SK-N-SH (cell line): ENCODE measurements at regions not wholly inside any gene's neighbourhood (a gene's known extent, or its start where the extent isn't known, plus 50 kb on each side); places are given as distances from the start of the nearest gene placed in this dataset.

ENCODE experiments used
- CTCF ChIA-PET: fragments of 300-600, 350-600 bp; formaldehyde crosslinking; extraction: SDS; loops from one replicate; lab custom pipeline; 2021; lab: Yijun Ruan, JAX
- POLR2A ChIA-PET: fragments of 350-600 bp; sonication (Branson Sonifier 250); formaldehyde crosslinking; extraction: SDS; loops from one replicate; lab custom pipeline; 2020; ENCODE audit warnings: antibody characterized with exemption, inconsistent platforms; lab: Yijun Ruan, JAX
- DNase-seq: peaks from one replicate; pipeline ENCODE4 v3.0.0; 2012
- H2AFZ ChIP-seq: fragments of 200-600 bp; sonication (generic); 2 replicates; pipeline ENCODE4 v1.8.1; 2016; ENCODE audit warnings: antibody characterized with exemption, mild to moderate bottlenecking, low read depth
- H3F3A ChIP-seq: fragments of 200-600 bp; sonication (generic); replicated peaks from 2 replicates; pipeline ENCODE3; 2016; ENCODE audit warnings: antibody characterized with exemption, mild to moderate bottlenecking; ENCODE audit not compliant: insufficient read depth
- H3K27ac ChIP-seq, 2 experiments: fragments of 200-500 bp in 1 of 2; fragments of 200-600 bp in 1 of 2; sonication (Bioruptor generic) in 1 of 2; sonication (generic), shearing (Covaris generic) in 1 of 2; 2 replicates each; pipeline versions ENCODE4 v1.5.1 to v1.6.1; 2014 to 2016; ENCODE audit warnings: low read depth in 2 of 2, inconsistent platforms in 1 of 2, low read length in 1 of 2, mild to moderate bottlenecking in 1 of 2, mixed read lengths in 1 of 2
- H3K27me3 ChIP-seq: fragments of 200-600 bp; sonication (generic), shearing (Covaris generic); 2 replicates; pipeline ENCODE4 v1.6.1; 2016; ENCODE audit warnings: mixed run types; ENCODE audit not compliant: insufficient read depth
- H3K36me3 ChIP-seq, 2 experiments: fragments of 200-500 bp in 1 of 2; fragments of 200-600 bp in 1 of 2; sonication (Bioruptor generic) in 1 of 2; sonication (generic) in 1 of 2; replicated peaks in 1 of 2; 2 replicates each; pipeline versions ENCODE3 to v1.5.1; 2014 to 2016; ENCODE audit warnings: low read length in 1 of 2, mild to moderate bottlenecking in 1 of 2; ENCODE audit not compliant: insufficient read depth in 2 of 2, control insufficient read depth in 1 of 2
- H3K4me1 ChIP-seq, 2 experiments: fragments of 200-500 bp in 1 of 2; fragments of 200-600 bp in 1 of 2; sonication (Bioruptor generic) in 1 of 2; sonication (generic), shearing (Covaris generic) in 1 of 2; 2 replicates each; pipeline versions ENCODE4 v1.5.1 to v1.6.1; 2014 to 2016; ENCODE audit warnings: low read depth in 1 of 2, low read length in 1 of 2, mixed run types in 1 of 2; ENCODE audit not compliant: insufficient read depth in 2 of 2, control insufficient read depth in 1 of 2
- H3K4me2 ChIP-seq: fragments of 200-600 bp; sonication (generic), shearing (Covaris generic); 2 replicates; pipeline ENCODE4 v1.6.1; 2017; ENCODE audit warnings: mixed run types
- H3K4me3 ChIP-seq, 2 experiments: fragments of 200-500 bp in 1 of 2; fragments of 200-600 bp in 1 of 2; sonication (Bioruptor generic) in 1 of 2; sonication (generic), shearing (Covaris generic) in 1 of 2; 2 replicates each; pipeline versions ENCODE4 v1.5.1 to v1.8.1; 2014 to 2016; ENCODE audit warnings: low read depth in 2 of 2, inconsistent platforms in 1 of 2, low read length in 1 of 2, mild to moderate bottlenecking in 1 of 2, mixed read lengths in 1 of 2, moderate library complexity in 1 of 2
- H3K79me2 ChIP-seq: fragments of 200-600 bp; sonication (generic); 2 replicates; pipeline ENCODE4 v1.8.1; 2017; ENCODE audit warnings: mild to moderate bottlenecking; ENCODE audit not compliant: insufficient read depth
- H3K9ac ChIP-seq: fragments of 200-600 bp; sonication (generic); 2 replicates; pipeline ENCODE4 v1.6.1; 2017; ENCODE audit warnings: mixed run types
- H3K9me2 ChIP-seq: fragments of 200-600 bp; sonication (generic); 2 replicates; pipeline ENCODE4 v1.6.1; 2017; ENCODE audit warnings: mixed run types
- H3K9me3 ChIP-seq: fragments of 200-600 bp; sonication (generic); 2 replicates; pipeline ENCODE4 v1.6.1; 2017; ENCODE audit warnings: mixed run types, mild to moderate bottlenecking, moderate library complexity
- H4K20me1 ChIP-seq: fragments of 200-600 bp; sonication (generic); 2 replicates; pipeline ENCODE4 v1.6.1; 2017; ENCODE audit warnings: mild to moderate bottlenecking, mixed run types; ENCODE audit not compliant: insufficient read depth
- EZH2phosphoT487 ChIP-seq: fragments of 200-600 bp; sonication (generic); IDR thresholded peaks from 2 replicates; pipeline ENCODE4 v1.6.1; 2017; ENCODE audit warnings: low read depth, mixed run types, mild to moderate bottlenecking, antibody characterized with exemption, moderate library complexity, borderline replicate concordance
- FOSL2 ChIP-seq: IDR thresholded peaks from 2 replicates; pipeline ENCODE4 v1.4.0; 2012; ENCODE audit warnings: low read depth, mild to moderate bottlenecking, moderate library complexity, borderline replicate concordance
- GATA2 ChIP-seq: sonication (generic); formaldehyde crosslinking; IDR thresholded peaks from 2 replicates; pipeline ENCODE4 v1.5.0; 2020; ENCODE audit warnings: mild to moderate bottlenecking, missing genetic modification reagents
- MEF2A ChIP-seq: IDR thresholded peaks from 2 replicates; pipeline ENCODE4 v1.4.0; 2012; ENCODE audit warnings: low read depth, borderline replicate concordance
- PBX3 ChIP-seq: IDR thresholded peaks from 2 replicates; pipeline ENCODE4; 2012
- POLR2AphosphoS5 ChIP-seq: IDR thresholded peaks from 2 replicates; pipeline ENCODE4 v1.6.1; 2012; ENCODE audit warnings: low read depth, low read length
- REST ChIP-seq: IDR thresholded peaks from 2 replicates; pipeline ENCODE4 v1.6.1; 2012; ENCODE audit warnings: mild to moderate bottlenecking, low read depth, low read length, moderate library complexity
- TCF12 ChIP-seq: IDR thresholded peaks from 2 replicates; pipeline ENCODE4 v1.4.0; 2012
- USF2 ChIP-seq: fragments of 150-350 bp; IDR thresholded peaks from 2 replicates; pipeline ENCODE4 v1.6.1; 2017; ENCODE audit warnings: antibody characterized with exemption, low read length, low read depth, borderline replicate concordance
- YY1 ChIP-seq: IDR thresholded peaks from 2 replicates; pipeline ENCODE4 v1.4.0; 2012; ENCODE audit warnings: low read depth, mild to moderate bottlenecking
- WGBS: methylation state at CpG from one replicate; pipeline ENCODE4 v1.1.6; 2017; ENCODE audit warnings: low lambda C conversion rate; 5-methylcytosine and 5-hydroxymethylcytosine counted together
- TF ChIP-seq, protein P1 (sequence below): fragments of 200-600 bp; sonication (generic); IDR thresholded peaks from 2 replicates; pipeline ENCODE4 v1.6.1; 2017; ENCODE audit warnings: antibody characterized with exemption, mild to moderate bottlenecking, moderate library complexity
- TF ChIP-seq, protein P2 (sequence below): fragments of 150-350 bp; IDR thresholded peaks from 2 replicates; pipeline ENCODE4 v1.6.1; 2016; ENCODE audit warnings: mild to moderate bottlenecking, low read depth, low read length
- TF ChIP-seq, protein P3 (sequence below): IDR thresholded peaks from 2 replicates; pipeline ENCODE4 v1.4.0; 2012; ENCODE audit warnings: low read depth, borderline replicate concordance

GRCh38 chr16:52022177-52022576, 524.8 kb downstream of the TOX3 start:
- Histone ChIP-seq H3K36me3 (no peaks in the 10 kb centered on the region), H3K27ac (no peak overlapping the region), H3K27me3 (no peaks in the 10 kb centered on the region), H3K4me3 (no peak overlapping the region), H3F3A (no peaks in the 10 kb centered on the region), H3K4me1 (no peaks in the 10 kb centered on the region), H3K9me2 (no peaks in the 10 kb centered on the region), H3K9ac (no peak overlapping the region), H3K4me2 (no peak overlapping the region), H3K9me3 (no peaks in the 10 kb centered on the region), H4K20me1 (no peaks in the 10 kb centered on the region), H3K79me2 (no peaks in the 10 kb centered on the region), H2AFZ (no peak overlapping the region)
- ChIA-PET POLR2A (no interaction called here), CTCF (no interaction called here)
- no peak for DNase-seq
- 8% methylated on average over 3 of the region's 3 CpGs for WGBS
- TF ChIP-seq GATA2, result no peak

DNA sequence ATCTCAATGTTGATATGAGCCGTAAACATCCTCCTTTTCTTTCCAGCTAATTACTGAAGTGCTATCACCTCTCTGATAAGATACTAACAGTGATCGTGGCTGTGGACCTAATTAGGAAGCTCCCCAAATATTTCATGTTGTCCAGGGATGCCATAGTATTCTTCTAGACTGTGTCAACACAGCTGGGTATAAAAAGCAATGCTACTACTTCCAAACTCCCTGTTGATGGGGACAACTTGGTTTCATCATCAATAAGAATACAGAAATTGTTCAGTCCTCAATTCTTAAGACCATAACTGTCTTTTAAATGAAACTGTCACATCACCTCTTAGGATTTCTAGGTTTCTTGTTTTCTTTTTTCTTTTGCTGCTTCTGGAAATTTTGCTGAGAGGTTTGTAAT, 530.6 kb downstream of the TOX3 start:
- CTCF ChIA-PET, result interaction anchor here (0.5 kb wide), 1 partner anchor 20 kb away, joined by 3 read pairs; no protein-coding TSS in a partner anchor
- TF ChIP-seq, protein P1, sequence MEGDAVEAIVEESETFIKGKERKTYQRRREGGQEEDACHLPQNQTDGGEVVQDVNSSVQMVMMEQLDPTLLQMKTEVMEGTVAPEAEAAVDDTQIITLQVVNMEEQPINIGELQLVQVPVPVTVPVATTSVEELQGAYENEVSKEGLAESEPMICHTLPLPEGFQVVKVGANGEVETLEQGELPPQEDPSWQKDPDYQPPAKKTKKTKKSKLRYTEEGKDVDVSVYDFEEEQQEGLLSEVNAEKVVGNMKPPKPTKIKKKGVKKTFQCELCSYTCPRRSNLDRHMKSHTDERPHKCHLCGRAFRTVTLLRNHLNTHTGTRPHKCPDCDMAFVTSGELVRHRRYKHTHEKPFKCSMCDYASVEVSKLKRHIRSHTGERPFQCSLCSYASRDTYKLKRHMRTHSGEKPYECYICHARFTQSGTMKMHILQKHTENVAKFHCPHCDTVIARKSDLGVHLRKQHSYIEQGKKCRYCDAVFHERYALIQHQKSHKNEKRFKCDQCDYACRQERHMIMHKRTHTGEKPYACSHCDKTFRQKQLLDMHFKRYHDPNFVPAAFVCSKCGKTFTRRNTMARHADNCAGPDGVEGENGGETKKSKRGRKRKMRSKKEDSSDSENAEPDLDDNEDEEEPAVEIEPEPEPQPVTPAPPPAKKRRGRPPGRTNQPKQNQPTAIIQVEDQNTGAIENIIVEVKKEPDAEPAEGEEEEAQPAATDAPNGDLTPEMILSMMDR, result no peak
- TF ChIP-seq POLR2AphosphoS5, result no peak
- TF ChIP-seq YY1, result no peak
- TF ChIP-seq USF2, result no peak
- TF ChIP-seq REST, result no peak
- no peak for TF ChIP-seq FOSL2
- TF ChIP-seq, protein P2, sequence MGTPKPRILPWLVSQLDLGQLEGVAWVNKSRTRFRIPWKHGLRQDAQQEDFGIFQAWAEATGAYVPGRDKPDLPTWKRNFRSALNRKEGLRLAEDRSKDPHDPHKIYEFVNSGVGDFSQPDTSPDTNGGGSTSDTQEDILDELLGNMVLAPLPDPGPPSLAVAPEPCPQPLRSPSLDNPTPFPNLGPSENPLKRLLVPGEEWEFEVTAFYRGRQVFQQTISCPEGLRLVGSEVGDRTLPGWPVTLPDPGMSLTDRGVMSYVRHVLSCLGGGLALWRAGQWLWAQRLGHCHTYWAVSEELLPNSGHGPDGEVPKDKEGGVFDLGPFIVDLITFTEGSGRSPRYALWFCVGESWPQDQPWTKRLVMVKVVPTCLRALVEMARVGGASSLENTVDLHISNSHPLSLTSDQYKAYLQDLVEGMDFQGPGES, result no peak
- no peak for TF ChIP-seq MEF2A
- TF ChIP-seq TCF12, result no peak
- no peak for TF ChIP-seq PBX3
- TF ChIP-seq, protein P3, sequence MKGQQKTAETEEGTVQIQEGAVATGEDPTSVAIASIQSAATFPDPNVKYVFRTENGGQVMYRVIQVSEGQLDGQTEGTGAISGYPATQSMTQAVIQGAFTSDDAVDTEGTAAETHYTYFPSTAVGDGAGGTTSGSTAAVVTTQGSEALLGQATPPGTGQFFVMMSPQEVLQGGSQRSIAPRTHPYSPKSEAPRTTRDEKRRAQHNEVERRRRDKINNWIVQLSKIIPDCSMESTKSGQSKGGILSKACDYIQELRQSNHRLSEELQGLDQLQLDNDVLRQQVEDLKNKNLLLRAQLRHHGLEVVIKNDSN, result no peak
- no peak for TF ChIP-seq EZH2phosphoT487
- Histone ChIP-seq H3K9ac (no peak overlapping the region), H3K27ac (no peak overlapping the region), H3K27me3 (no peaks in the 10 kb centered on the region), H3K4me3 (no peak overlapping the region), H3F3A (no peaks in the 10 kb centered on the region), H3K4me2 (no peak overlapping the region), H3K4me1 (no peaks in the 10 kb centered on the region), H3K9me3 (no peaks in the 10 kb centered on the region), H3K9me2 (no peaks in the 10 kb centered on the region), H3K79me2 (no peaks in the 10 kb centered on the region), H2AFZ (no peak overlapping the region), H3K36me3 (no peaks in the 10 kb centered on the region), H4K20me1 (no peaks in the 10 kb centered on the region)
- DNase-seq, result no peak
- 5% methylated on average over 2 of the region's 2 CpGs for WGBS
- POLR2A ChIA-PET, result no interaction called here
